ENCODE measurements at regions not wholly inside any gene's neighbourhood (a gene's known extent, or its start where the extent isn't known, plus 50 kb on each side); places are given as distances from the start of the nearest gene placed in this dataset.

DNA sequence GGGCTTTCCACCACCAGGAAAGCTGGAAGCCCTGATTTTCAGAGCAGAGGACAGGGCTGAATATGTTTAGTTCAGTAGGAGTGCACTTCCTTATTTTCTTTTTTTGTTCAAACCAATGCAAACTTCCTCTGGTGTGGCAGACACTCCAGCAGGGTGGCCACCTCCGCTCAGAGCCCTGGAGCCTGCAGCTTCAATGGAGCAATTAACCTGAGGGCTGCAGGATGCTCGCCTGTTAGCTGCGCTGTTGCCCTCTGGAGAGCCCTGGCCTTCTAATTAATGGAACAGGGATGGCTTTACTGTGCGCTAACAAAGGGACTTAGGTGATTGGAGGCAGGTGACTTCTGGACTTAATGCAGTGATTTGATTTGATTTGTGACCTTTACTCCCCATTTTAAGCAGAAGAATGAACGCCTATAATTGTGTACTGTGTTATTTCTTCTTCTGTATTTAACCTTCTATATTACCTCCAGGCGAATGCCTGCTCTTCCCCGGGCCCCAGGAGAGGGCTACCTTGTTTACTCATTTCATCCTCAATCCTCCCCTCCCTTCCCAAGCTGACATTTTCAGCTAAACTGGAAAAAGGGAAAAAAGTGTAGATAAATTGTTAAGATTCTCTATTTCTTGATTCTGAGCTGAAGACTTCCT is 123.0 kb upstream of the CTBP2 start:
- no peak overlapping the region for H3K4me3 ChIP-seq (ENCODE audit: control insufficient read depth in 1 of 7, extremely low read depth in 1 of 7, insufficient read depth in 4 of 7, low read depth in 2 of 7, low read length in 6 of 7)
- no peaks in the 10 kb centered on the region for H3K36me3 ChIP-seq (ENCODE audit: control insufficient read depth in 4 of 4, insufficient read depth in 4 of 4, low read length in 3 of 4)
- peak in 2 of 3 donors; percentile 7 for DNase-seq
- 25% methylated on average over 3 of the region's 7 CpGs for WGBS (ENCODE audit: insufficient coverage)
- ChIA-PET POLR2A (no interaction called here), CTCF (interaction anchor here (0.5 kb wide), 1 partner anchor 284 kb away, joined by 3 read pairs; no protein-coding TSS in a partner anchor)
- no peaks in the 10 kb centered on the region for H3K4me1 ChIP-seq (ENCODE audit: control extremely low read depth in 1 of 4, control insufficient read depth in 4 of 4, insufficient read depth in 4 of 4, low read length in 3 of 4)
- no peak overlapping the region for H3K27ac ChIP-seq (ENCODE audit: insufficient read depth in 1 of 2, low read depth in 1 of 2, low read length in 2 of 2, poor library complexity in 1 of 2, severe bottlenecking in 2 of 2)
- H3K27me3 ChIP-seq (replicated peaks in 2 of 5; ENCODE audit: control insufficient read depth in 4 of 5, insufficient read depth in 5 of 5, low read length in 4 of 5): no peaks in the 10 kb centered on the region
- H3K9me3 ChIP-seq (ENCODE audit: control extremely low read depth in 1 of 5, control insufficient read depth in 4 of 5, insufficient read depth in 2 of 5, low read depth in 1 of 5, low read length in 4 of 5): no peaks in the 10 kb centered on the region

DNA sequence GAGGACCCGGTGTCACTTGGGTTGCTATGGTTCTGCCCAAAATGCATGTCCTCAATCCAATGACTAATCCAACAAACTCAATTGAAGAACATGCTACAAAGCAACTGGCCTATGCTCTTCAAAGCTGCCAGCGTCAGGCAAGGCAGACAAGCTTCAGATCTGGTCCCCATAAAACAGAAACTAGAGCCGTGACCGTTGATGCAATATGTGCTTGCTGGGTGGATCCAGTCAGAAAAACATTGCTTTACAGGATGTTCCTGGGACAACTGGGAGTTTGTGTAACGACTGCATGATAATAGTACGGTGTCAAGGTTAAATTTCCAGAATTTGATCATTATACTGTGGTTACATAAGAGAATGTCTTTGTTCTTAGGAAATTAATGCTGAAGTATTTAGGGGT is 120.7 kb upstream of the CTBP2 start:
- Histone ChIP-seq H3K36me3 (ENCODE audit: control insufficient read depth in 4 of 4, insufficient read depth in 4 of 4, low read length in 3 of 4) (no peaks in the 10 kb centered on the region), H3K4me3 (ENCODE audit: control insufficient read depth in 1 of 7, extremely low read depth in 1 of 7, insufficient read depth in 4 of 7, low read depth in 2 of 7, low read length in 6 of 7) (no peak overlapping the region), H3K4me1 (ENCODE audit: control extremely low read depth in 1 of 4, control insufficient read depth in 4 of 4, insufficient read depth in 4 of 4, low read length in 3 of 4) (no peaks in the 10 kb centered on the region), H3K27ac (ENCODE audit: insufficient read depth in 1 of 2, low read depth in 1 of 2, low read length in 2 of 2, poor library complexity in 1 of 2, severe bottlenecking in 2 of 2) (no peak overlapping the region), H3K27me3 (replicated peaks in 2 of 5; ENCODE audit: control insufficient read depth in 4 of 5, insufficient read depth in 5 of 5, low read length in 4 of 5) (no peaks in the 10 kb centered on the region), H3K9me3 (ENCODE audit: control extremely low read depth in 1 of 5, control insufficient read depth in 4 of 5, insufficient read depth in 2 of 5, low read depth in 1 of 5, low read length in 4 of 5) (peaks cover 0 to 1% (median 0%) of the 10 kb centered on the region in 5 experiments)
- no peak for DNase-seq
- 80% methylated on average over 6 of the region's 6 CpGs for WGBS (ENCODE audit: insufficient coverage)
- ChIA-PET CTCF (no interaction called here), POLR2A (no interaction called here)

GRCh38 chr10:125276133-125276532 is 115.8 kb upstream of the CTBP2 start:
- 100% methylated on average over 2 of the region's 2 CpGs for whole genome bisulfite sequencing (ENCODE audit: insufficient coverage)
- no peaks in the 10 kb centered on the region for H3K4me1 ChIP-seq (ENCODE audit: control extremely low read depth in 1 of 4, control insufficient read depth in 4 of 4, insufficient read depth in 4 of 4, low read length in 3 of 4)
- no peak overlapping the region for H3K27ac ChIP-seq (ENCODE audit: insufficient read depth in 1 of 2, low read depth in 1 of 2, low read length in 2 of 2, poor library complexity in 1 of 2, severe bottlenecking in 2 of 2)
- POLR2A ChIA-PET: interaction anchor here (0.6 kb wide), 1 partner anchor 30 kb away, joined by 3 read pairs; no protein-coding TSS in a partner anchor
- no peak for DNase-seq
- peaks cover 0 to 3% (median 1%) of the 10 kb centered on the region in 5 experiments for H3K9me3 ChIP-seq (ENCODE audit: control extremely low read depth in 1 of 5, control insufficient read depth in 4 of 5, insufficient read depth in 2 of 5, low read depth in 1 of 5, low read length in 4 of 5)
- CTCF ChIA-PET: no interaction called here
- peaks cover 0 to 3% (median 0%) of the 10 kb centered on the region in 5 experiments for H3K27me3 ChIP-seq (replicated peaks in 2 of 5; ENCODE audit: control insufficient read depth in 4 of 5, insufficient read depth in 5 of 5, low read length in 4 of 5)
- H3K36me3 ChIP-seq (ENCODE audit: control insufficient read depth in 4 of 4, insufficient read depth in 4 of 4, low read length in 3 of 4): no peaks in the 10 kb centered on the region
- no peak overlapping the region for H3K4me3 ChIP-seq (ENCODE audit: control insufficient read depth in 1 of 7, extremely low read depth in 1 of 7, insufficient read depth in 4 of 7, low read depth in 2 of 7, low read length in 6 of 7)

DNA sequence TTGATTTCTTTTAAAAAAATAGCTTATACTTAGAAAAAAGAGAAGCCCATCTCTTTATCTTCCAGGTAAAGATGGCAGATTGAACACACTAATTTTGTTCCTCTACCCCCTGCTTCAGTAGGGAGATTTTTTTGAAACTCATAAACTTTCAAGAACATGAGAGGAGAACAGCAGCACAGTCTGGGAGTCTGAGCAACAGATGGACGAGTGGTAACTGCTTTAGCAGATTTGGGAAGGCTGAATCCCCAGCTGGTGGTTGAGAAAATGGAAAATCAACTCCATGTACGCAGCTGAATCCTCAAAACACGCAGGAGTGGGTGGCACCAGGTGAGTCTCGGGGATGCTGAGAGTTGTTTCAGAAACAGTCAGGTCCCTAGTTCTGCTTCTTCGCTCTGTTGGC is 114.6 kb upstream of the CTBP2 start:
- H3K9me3 ChIP-seq (ENCODE audit: control extremely low read depth in 1 of 5, control insufficient read depth in 4 of 5, insufficient read depth in 2 of 5, low read depth in 1 of 5, low read length in 4 of 5): peaks cover 0 to 3% (median 1%) of the 10 kb centered on the region in 5 experiments
- no peaks in the 10 kb centered on the region for H3K36me3 ChIP-seq (ENCODE audit: control insufficient read depth in 4 of 4, insufficient read depth in 4 of 4, low read length in 3 of 4)
- POLR2A ChIA-PET: no interaction called here
- H3K4me3 ChIP-seq (ENCODE audit: control insufficient read depth in 1 of 7, extremely low read depth in 1 of 7, insufficient read depth in 4 of 7, low read depth in 2 of 7, low read length in 6 of 7): no peak overlapping the region
- H3K4me1 ChIP-seq (ENCODE audit: control extremely low read depth in 1 of 4, control insufficient read depth in 4 of 4, insufficient read depth in 4 of 4, low read length in 3 of 4): no peaks in the 10 kb centered on the region
- H3K27me3 ChIP-seq (replicated peaks in 2 of 5; ENCODE audit: control insufficient read depth in 4 of 5, insufficient read depth in 5 of 5, low read length in 4 of 5): peaks cover 0 to 3% (median 0%) of the 10 kb centered on the region in 5 experiments
- DNase-seq: no peak
- no peak overlapping the region for H3K27ac ChIP-seq (ENCODE audit: insufficient read depth in 1 of 2, low read depth in 1 of 2, low read length in 2 of 2, poor library complexity in 1 of 2, severe bottlenecking in 2 of 2)
- CTCF ChIA-PET: interaction anchor here (1.0 kb wide), 1 partner anchor 10 kb away, joined by 3 read pairs; no protein-coding TSS in a partner anchor
- 98% methylated on average over 5 of the region's 5 CpGs for WGBS (ENCODE audit: insufficient coverage)

DNA sequence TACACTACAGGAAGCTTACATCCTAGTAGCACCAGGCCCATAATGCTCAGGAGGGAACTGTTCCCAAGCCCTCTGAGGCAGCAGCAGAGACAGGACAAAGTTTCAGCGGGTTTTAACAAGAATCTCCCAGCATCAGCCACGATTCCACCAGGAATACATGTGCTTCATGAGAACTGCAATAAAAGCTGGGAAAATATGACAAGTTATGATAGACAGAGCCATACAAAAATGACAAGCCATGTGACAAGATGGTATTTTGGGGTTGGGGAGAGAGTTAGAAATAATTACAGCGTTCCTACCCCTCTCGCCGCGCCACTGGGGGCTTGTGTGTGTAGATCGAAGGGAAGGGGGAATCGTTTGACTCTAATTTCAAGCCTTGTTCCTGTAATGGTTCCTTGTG is 112.7 kb upstream of the CTBP2 start:
- CTCF ChIA-PET: no interaction called here

DNA sequence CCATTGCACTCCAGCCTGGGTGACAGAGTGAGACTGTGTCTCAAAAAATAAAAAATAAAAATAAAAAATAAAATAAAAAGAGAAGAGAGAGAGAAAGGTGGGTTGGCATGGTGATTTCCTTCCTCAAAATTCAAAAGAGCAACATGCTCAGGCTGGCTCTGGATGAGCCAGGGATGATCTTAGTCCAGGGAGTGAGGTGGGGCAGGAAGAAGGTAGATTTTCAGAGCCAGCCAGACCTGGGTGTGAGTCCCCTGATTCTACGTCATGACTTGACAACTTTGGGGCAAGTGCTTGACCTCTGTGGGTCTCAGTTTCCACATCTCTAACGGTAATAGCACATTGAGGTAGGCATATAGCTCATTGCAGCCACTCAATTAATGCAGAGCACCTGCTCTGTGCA is 109.4 kb upstream of the CTBP2 start:
- 93% methylated on average over 2 of the region's 2 CpGs for WGBS (ENCODE audit: insufficient coverage)
- peaks cover 0 to 3% (median 0%) of the 10 kb centered on the region in 5 experiments for H3K27me3 ChIP-seq (replicated peaks in 2 of 5; ENCODE audit: control insufficient read depth in 4 of 5, insufficient read depth in 5 of 5, low read length in 4 of 5)
- no peak for DNase-seq
- CTCF ChIA-PET: no interaction called here
- H3K4me1 ChIP-seq (ENCODE audit: control extremely low read depth in 1 of 4, control insufficient read depth in 4 of 4, insufficient read depth in 4 of 4, low read length in 3 of 4): no peaks in the 10 kb centered on the region
- H3K9me3 ChIP-seq (ENCODE audit: control extremely low read depth in 1 of 5, control insufficient read depth in 4 of 5, insufficient read depth in 2 of 5, low read depth in 1 of 5, low read length in 4 of 5): no peaks in the 10 kb centered on the region
- no peak overlapping the region for H3K27ac ChIP-seq (ENCODE audit: insufficient read depth in 1 of 2, low read depth in 1 of 2, low read length in 2 of 2, poor library complexity in 1 of 2, severe bottlenecking in 2 of 2)
- no peaks in the 10 kb centered on the region for H3K36me3 ChIP-seq (ENCODE audit: control insufficient read depth in 4 of 4, insufficient read depth in 4 of 4, low read length in 3 of 4)
- POLR2A ChIA-PET: no interaction called here
- H3K4me3 ChIP-seq (ENCODE audit: control insufficient read depth in 1 of 7, extremely low read depth in 1 of 7, insufficient read depth in 4 of 7, low read depth in 2 of 7, low read length in 6 of 7): no peak overlapping the region

More for the DNA sequence above, 112.7 kb upstream of the CTBP2 start:
- Histone ChIP-seq H3K4me1 (ENCODE audit: control extremely low read depth in 1 of 4, control insufficient read depth in 4 of 4, insufficient read depth in 4 of 4, low read length in 3 of 4) (no peaks in the 10 kb centered on the region), H3K4me3 (ENCODE audit: control insufficient read depth in 1 of 7, extremely low read depth in 1 of 7, insufficient read depth in 4 of 7, low read depth in 2 of 7, low read length in 6 of 7) (no peak overlapping the region), H3K27ac (ENCODE audit: insufficient read depth in 1 of 2, low read depth in 1 of 2, low read length in 2 of 2, poor library complexity in 1 of 2, severe bottlenecking in 2 of 2) (no peak overlapping the region), H3K9me3 (ENCODE audit: control extremely low read depth in 1 of 5, control insufficient read depth in 4 of 5, insufficient read depth in 2 of 5, low read depth in 1 of 5, low read length in 4 of 5) (peaks cover 0 to 3% (median 1%) of the 10 kb centered on the region in 5 experiments), H3K36me3 (ENCODE audit: control insufficient read depth in 4 of 4, insufficient read depth in 4 of 4, low read length in 3 of 4) (no peaks in the 10 kb centered on the region), H3K27me3 (replicated peaks in 2 of 5; ENCODE audit: control insufficient read depth in 4 of 5, insufficient read depth in 5 of 5, low read length in 4 of 5) (peaks cover 0 to 3% (median 0%) of the 10 kb centered on the region in 5 experiments)
- POLR2A ChIA-PET: no interaction called here
- DNase-seq: no peak
- 100% methylated on average over 1 of the region's 8 CpGs for WGBS (ENCODE audit: insufficient coverage)

DNA sequence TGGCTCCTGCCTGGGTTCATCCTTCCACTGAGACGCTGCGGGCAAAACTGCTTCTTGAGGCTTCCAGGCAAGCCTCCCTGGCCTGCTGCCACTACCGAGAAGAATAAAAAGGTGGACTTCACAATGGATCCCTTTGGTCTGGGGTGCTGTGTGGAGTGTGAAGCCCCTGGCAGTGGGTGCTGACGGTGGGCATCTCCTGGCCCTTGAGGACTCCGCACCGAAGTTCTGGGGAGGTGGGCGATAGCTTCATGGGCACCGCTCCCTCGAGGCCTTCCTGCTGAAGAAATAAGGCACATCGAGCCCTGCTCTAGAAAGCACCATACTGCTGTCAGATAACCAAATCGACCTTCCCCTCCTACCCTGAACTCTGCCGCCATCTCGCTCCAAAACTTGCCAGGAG is 106.6 kb upstream of the CTBP2 start:
- Histone ChIP-seq H3K27ac (ENCODE audit: insufficient read depth in 1 of 2, low read depth in 1 of 2, low read length in 2 of 2, poor library complexity in 1 of 2, severe bottlenecking in 2 of 2) (no peak overlapping the region), H3K36me3 (ENCODE audit: control insufficient read depth in 4 of 4, insufficient read depth in 4 of 4, low read length in 3 of 4) (no peaks in the 10 kb centered on the region), H3K4me3 (ENCODE audit: control insufficient read depth in 1 of 7, extremely low read depth in 1 of 7, insufficient read depth in 4 of 7, low read depth in 2 of 7, low read length in 6 of 7) (no peak overlapping the region), H3K9me3 (ENCODE audit: control extremely low read depth in 1 of 5, control insufficient read depth in 4 of 5, insufficient read depth in 2 of 5, low read depth in 1 of 5, low read length in 4 of 5) (no peaks in the 10 kb centered on the region), H3K4me1 (ENCODE audit: control extremely low read depth in 1 of 4, control insufficient read depth in 4 of 4, insufficient read depth in 4 of 4, low read length in 3 of 4) (no peaks in the 10 kb centered on the region), H3K27me3 (replicated peaks in 2 of 5; ENCODE audit: control insufficient read depth in 4 of 5, insufficient read depth in 5 of 5, low read length in 4 of 5) (peaks cover 0 to 3% (median 0%) of the 10 kb centered on the region in 5 experiments)
- WGBS (ENCODE audit: insufficient coverage): 94% methylated on average over 10 of the region's 13 CpGs
- CTCF ChIA-PET: no interaction called here
- POLR2A ChIA-PET: no interaction called here
- DNase-seq: no peak

Measured in common myeloid progenitor, CD34-positive (primary cell).